ENCODE measurements at regions not wholly inside any gene's neighbourhood (a gene's known extent, or its start where the extent isn't known, plus 50 kb on each side); places are given as distances from the start of the nearest gene placed in this dataset.

DNA sequence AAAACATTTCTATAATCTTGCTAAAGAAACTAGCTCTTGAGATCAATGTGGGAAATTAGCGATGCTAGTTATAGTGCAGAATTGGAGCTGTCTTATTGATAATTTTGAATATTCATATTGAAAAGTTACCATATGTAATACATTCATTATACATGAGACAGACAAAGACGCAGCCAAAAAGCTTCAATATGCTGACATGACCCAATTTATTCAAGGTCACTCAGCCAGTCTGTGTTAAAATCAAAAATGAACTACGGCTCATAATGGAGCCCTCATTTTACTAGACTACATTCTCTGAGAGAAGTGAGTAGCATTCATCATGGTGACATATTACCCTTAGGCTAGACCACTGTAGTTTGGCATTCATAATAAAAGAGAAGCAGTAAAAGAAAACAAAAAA is 107.3 kb upstream of the GABRG2 start:
- no peak overlapping the region for H3K27ac ChIP-seq
- TF ChIP-seq, protein P1, sequence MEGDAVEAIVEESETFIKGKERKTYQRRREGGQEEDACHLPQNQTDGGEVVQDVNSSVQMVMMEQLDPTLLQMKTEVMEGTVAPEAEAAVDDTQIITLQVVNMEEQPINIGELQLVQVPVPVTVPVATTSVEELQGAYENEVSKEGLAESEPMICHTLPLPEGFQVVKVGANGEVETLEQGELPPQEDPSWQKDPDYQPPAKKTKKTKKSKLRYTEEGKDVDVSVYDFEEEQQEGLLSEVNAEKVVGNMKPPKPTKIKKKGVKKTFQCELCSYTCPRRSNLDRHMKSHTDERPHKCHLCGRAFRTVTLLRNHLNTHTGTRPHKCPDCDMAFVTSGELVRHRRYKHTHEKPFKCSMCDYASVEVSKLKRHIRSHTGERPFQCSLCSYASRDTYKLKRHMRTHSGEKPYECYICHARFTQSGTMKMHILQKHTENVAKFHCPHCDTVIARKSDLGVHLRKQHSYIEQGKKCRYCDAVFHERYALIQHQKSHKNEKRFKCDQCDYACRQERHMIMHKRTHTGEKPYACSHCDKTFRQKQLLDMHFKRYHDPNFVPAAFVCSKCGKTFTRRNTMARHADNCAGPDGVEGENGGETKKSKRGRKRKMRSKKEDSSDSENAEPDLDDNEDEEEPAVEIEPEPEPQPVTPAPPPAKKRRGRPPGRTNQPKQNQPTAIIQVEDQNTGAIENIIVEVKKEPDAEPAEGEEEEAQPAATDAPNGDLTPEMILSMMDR (IDR thresholded peaks at IDR 0.05): no peak
- no peak for DNase-seq (ENCODE audit: low spot score)
- no peak overlapping the region for H3K4me3 ChIP-seq

DNA sequence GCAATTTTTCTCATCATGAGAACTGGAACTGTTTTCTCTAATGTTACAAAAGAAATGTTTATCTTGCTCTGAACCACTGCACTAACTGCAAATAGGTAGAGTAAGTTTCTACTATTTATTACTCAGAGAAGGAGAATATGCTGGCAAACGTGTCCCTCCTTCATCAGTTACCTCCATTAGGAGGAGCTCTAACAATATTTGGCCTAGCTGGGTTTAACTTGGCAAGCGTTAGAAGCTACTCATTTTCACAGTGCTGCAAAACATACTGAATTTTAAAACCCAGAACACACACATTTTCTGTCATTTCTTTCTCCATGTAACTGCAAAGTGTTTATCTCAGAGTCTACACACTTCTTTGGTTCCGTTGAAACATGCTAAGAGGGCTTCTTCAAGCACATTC is 101.0 kb upstream of the GABRG2 start:
- H3K4me3 ChIP-seq: no peak overlapping the region
- no peak overlapping the region for H3K27ac ChIP-seq
- TF ChIP-seq, protein P1 (IDR thresholded peaks at IDR 0.05): peak; percentile 18
- DNase-seq (ENCODE audit: low spot score): no peak

DNA sequence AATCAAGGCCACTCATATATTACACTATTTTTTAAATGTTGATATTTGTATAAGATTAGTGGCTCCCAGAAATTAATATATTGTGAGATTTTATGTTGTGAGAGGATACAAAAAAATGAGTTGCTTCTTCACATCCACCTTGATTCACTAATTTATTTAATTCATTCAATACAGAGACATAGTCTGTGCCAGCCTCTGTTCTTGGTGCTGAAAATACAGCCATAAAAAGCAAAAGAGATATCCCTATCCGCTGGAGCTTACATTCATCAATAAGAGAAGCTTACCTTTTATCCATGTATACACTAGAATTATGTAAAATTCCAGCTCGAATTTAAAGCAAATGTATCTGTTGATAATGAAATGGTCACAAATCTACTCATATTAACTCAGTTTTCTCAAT is 92.2 kb upstream of the GABRG2 start:
- Histone ChIP-seq H3K4me3 (no peak overlapping the region), H3K27ac (no peak overlapping the region)
- DNase-seq (ENCODE audit: low spot score): no peak
- TF ChIP-seq, protein P1 (IDR thresholded peaks at IDR 0.05): no peak

DNA sequence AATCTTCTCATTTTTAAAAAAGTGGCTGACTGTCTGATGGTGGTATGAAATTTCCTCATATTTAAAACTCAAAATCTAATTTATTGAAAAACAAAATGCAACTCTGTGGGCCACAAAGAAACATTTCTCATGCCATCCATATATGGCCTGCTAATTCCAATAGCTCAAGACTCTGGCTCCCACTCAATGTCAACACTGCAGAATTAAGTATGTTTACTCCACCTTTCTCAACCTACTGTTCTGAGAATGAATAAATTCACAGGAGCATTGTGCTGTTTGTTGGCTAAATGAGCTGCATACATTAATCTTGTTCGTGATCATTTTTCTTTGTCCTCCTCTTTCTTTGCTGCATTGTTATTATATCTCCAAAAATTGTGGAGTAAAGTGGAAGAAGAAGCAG is 79.5 kb upstream of the GABRG2 start:
- no peak for DNase-seq (ENCODE audit: low spot score)
- Histone ChIP-seq H3K4me3 (no peak overlapping the region), H3K27ac (no peak overlapping the region)
- TF ChIP-seq, protein P1 (IDR thresholded peaks at IDR 0.05): no peak
